Astrocyte of the hippocampus (primary cell): ENCODE measurements at regions not wholly inside any gene's neighbourhood (a gene's known extent, or its start where the extent isn't known, plus 50 kb on each side); places are given as distances from the start of the nearest gene placed in this dataset.
"Not testable (repeated sequence)": the region's sequence is repeated elsewhere in the genome, so short reads cannot be mapped to it uniquely, and the experiment has no call there.

Experiments used
- DNase-seq: peaks from one replicate; pipeline ENCODE4 v3.0.0; 2011; ENCODE audit warnings: low read depth, low spot score

DNA sequence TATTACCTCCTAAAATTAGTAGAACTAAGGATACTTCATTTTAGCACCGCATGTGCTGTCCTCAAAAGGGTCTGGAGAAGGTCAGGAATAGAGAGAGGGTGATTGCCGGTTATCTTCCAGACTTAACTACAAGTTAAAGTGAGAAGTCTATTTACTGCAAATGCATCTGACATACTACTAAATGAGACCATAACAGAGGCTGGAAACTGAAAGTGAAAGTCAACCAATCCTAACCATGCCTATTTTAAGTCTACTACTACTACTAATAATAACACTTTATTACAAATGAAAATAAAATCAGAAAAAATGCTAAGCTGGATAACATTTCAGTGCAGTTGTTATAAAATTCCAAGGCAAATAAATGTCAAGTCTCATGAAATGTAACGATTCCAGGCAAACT, 244.7 kb downstream of the KIF20B start:
- no peak for DNase-seq

DNA sequence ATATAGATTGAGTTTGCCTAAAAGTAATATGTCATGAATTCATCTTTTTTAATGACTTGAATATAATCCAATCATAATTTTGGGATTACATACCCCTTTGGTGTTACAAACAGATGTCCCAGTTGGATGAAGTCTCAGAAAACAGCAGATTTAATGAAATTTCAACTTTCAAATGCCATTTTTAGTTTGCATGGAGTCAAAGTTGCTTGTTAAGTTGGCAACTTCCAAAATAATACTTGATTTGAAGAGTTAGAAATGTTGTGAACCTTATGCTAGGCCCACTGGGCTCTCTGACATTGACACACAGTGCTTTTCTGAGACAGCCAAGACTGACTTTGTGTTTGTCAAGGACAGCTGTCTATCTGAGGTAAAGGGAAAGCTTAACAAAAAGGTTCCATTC, 248.1 kb downstream of the KIF20B start:
- no peak for DNase-seq

GRCh38 chr10:89952325-89952724, 250.9 kb downstream of the KIF20B start:
- no peak for DNase-seq

DNA sequence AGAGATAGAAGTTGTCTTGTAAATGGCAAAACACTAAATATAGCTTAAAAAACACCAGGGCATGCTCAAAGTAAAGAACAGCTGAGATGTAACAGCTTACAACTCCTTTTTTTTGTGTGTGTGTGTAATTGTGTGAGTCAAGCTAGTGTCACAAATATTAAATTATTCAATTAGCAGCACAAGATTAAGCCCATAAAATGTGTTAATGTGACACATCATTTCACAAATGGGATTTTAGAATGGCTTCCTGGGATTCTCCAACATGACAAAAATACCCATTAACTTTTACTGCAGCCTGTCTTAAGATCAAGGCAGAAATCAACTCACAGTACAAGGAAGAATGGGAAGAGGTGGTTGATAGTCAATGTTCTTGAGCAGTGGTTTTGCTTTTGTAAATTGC, 251.4 kb downstream of the KIF20B start:
- no peak for DNase-seq

GRCh38 chr10:89954061-89954460, 252.7 kb downstream of the KIF20B start:
- no peak for DNase-seq

GRCh38 chr10:89954787-89955566, 253.6 kb downstream of the KIF20B start:
- no peak for DNase-seq

- no peak for DNase-seq
Measured at GRCh38 chr10:89959433-89960110, 258.2 kb downstream of the KIF20B start.

DNA sequence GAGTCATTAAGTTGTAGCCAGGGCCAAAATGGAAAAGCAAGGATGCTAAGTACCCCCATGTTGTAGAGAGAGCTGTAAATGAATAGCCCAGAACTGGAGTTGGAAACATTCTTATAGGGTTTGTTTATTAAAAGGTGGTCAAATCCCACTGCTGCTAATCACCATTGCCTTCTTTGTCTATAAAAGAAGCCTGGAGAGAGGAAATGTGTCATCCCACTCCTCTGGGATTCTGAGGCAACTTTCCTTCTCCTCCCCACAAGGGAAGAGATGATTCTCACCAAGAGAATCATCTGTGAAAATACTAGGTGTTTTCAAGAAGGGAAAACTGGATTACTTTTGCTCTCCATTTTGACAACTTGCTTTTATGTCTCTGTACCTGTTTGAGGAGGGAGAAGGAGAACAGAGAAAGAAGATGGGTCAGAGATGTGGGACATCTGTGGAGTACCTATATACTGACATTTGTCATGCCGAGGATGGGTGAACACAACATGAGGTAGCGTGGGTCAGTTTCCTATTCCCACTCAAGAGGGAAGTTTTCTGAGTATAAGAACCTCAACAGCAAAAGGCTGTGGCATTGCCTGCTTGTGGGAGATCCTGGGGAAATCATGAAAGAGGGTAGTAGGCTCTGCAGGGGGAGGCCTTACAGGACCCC, 262.2 kb downstream of the KIF20B start:
- no peak for DNase-seq

GRCh38 chr10:89966211-89966610, 264.8 kb downstream of the KIF20B start:
- DNase-seq, result no peak

DNA sequence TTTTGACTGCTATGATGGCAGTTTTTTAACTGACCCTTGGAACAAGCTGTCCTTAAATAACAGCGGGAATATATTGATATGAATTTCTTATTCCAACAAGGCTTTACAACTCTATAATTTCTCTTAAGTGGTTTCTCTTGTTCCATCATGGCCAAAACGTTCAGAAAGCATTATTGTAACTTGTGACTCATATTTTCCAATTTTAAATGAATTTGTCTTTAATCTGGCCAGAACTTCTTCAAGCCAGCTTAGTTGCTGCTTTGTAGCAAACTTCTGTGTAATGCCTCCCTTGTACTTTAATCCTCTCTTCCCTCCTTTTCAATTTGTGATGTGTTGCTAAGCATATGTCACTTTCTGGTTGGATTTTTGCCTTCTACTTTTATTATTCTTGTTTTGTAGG, 271.9 kb downstream of the KIF20B start:
- DNase-seq, result no peak

- DNase-seq, result no peak
Measured at GRCh38 chr10:89975071-89975470, 273.7 kb downstream of the KIF20B start.

DNA sequence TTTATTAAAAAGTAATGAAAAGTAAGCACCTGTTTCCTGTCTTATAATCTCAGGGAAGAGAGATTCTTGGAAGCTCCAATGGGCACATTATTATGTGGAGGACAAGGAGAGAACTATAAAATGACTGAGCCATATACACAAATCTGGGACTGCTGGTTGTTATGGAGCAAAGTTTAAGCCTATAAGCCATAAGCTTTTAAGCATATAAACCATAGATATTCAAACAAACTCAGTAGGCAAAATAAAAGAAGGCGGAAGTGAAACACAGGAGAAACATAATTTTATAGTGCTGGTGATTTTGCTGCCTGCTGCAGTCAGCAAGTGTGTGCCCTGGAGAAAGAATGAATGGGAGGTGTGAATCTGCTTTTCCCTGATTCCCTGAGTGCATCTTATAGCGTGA, 274.4 kb downstream of the KIF20B start:
- DNase-seq, result no peak

- no peak for DNase-seq
Measured at GRCh38 chr10:89978081-89978480, 276.7 kb downstream of the KIF20B start.

DNA sequence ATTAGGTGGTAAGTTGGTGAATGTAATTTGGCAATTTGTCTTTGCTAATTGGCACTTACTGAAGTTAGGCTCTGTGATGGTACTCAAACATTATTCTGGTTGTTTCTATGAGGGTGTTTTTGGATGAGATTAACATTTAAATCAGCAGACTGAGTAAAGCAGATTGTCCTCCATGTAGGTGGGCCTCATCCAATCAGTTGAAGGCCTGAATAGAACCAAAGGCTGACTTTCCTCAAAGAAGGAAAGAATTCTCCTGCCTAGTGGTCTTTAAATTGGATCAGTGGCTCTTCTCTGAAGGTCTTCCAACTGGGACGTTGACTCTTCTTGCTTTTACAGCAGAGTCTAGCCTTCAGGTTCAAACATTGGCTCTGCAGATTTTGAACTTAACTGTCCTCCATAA, 278.3 kb downstream of the KIF20B start:
- DNase-seq, result no peak

DNA sequence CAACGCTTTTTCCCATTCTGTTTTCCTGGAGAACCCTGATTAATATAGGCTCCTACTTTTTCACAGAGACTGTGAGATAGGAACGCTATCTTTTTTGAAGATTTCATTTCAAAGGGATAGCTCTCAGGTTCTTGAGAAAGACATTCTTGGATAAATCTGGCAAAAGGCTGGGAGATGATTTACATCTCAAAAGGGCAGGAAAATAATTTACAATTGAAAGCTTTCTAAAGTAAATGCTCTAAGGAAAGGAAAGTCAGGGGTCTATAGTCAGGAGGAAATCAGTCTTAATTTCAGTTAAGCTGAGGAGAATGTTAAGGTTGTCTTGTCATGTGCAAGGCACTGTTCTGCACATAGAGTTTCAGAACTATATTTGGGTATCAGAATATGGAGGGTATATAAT, 278.8 kb downstream of the KIF20B start:
- DNase-seq, result no peak

GRCh38 chr10:89981891-89982290, 280.5 kb downstream of the KIF20B start:
- DNase-seq, result peak; percentile 71

- no peak for DNase-seq
Measured at GRCh38 chr10:89985446-89985845, 284.1 kb downstream of the KIF20B start.

- not testable (repeated sequence) for DNase-seq
Measured at GRCh38 chr10:89988361-89988760, 287.0 kb downstream of the KIF20B start.

DNA sequence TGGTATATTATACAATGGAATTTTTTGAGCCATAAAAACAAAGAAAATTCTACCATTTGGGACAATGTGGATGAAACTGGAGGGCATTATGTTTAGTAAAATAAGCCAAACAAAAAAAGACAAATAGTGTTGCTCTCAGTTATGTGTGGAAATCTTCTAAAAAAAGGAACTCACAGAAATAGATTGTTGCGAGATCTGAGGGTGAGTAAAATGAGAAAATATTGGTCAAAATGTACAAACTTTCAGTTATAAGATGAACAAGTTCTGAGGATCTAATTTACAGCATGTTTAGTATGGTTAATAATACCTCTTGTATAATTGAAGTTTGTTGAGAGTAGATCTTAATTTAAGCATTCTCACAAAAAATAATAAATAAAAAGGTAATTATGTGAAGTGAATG, 291.2 kb downstream of the KIF20B start:
- no peak for DNase-seq

DNA sequence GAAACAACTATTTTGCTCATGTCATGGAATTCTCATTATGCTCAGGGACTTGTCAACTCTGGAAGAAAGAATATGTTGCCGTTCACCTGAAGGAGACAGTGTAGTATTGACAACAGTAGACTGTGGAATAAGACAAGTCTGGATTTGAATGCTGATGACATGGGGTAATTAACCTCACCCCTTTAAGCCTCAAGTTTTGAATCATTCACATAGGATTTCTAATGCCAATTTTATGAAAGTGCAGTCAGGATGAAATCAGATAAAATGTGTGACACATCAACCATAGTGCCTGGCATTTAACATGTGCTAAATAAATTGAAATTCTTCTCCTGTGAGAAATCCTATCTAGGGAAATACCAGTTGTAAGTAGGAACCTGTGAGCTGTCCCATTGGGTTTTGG, 305.8 kb downstream of the KIF20B start:
- DNase-seq, result peak; percentile 43

GRCh38 chr10:90011281-90011680, 309.9 kb downstream of the KIF20B start:
- not testable (repeated sequence) for DNase-seq

DNA sequence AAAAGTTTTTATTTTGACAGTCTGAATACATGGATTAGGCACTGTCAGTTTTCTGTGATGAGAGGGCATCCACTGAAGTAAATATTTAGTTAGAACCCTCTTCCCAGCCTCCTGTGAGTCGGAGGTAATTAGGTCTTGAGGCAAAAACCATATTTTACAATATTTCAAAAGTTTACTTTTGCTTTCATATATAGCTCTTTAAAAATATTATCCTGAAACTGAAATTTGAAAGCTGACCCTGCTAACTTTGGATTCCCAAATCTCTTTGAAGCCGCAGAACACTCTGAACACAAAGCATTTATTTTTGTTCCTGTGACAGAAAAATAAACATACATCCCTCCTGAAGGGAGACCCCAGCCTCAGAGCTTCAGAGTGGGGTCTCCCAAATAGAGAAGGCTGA, 317.4 kb downstream of the KIF20B start:
- no peak for DNase-seq

GRCh38 chr10:90020506-90020905, 319.1 kb downstream of the KIF20B start:
- DNase-seq, result no peak
